ENCODE measurements at regions not wholly inside any gene's neighbourhood (a gene's known extent, or its start where the extent isn't known, plus 50 kb on each side); places are given as distances from the start of the nearest gene placed in this dataset.

DNA sequence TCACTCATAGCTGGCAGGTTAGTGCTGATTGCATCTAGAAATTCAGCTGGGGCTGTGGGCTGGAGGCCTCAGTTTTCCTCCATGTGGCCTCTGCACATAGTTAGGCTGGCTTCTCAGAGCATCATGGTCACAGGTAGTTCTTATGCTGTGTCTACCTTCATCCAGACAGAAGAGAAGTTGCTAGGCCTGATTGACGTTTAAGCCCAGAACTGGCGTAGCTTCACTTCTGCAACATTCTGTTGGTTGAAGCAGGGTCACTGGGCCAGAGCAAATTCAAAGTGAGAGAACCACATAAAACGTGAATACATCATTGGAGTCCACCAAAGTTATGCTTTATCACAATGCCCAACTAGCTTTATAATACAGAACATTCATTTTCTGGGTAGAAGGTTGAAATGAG is 116.0 kb downstream of the SPP2 start:
- TF ChIP-seq EZH2 (IDR thresholded peaks at IDR 0.05; ENCODE audit: low read length): no peak
- no peak for TF ChIP-seq CTCF (optimal IDR thresholded peaks at IDR 0.05 in 1 of 3, IDR thresholded peaks at IDR 0.05 in 1 of 3, conservative IDR thresholded peaks at IDR 0.05 in 1 of 3; ENCODE audit: extremely low read depth in 1 of 3, insufficient read depth in 2 of 3, low read length in 3 of 3)

All from keratinocyte (primary cell).